Endothelial cell of umbilical vein (primary cell): ENCODE measurements at regions not wholly inside any gene's neighbourhood (a gene's known extent, or its start where the extent isn't known, plus 50 kb on each side); places are given as distances from the start of the nearest gene placed in this dataset.

Experiments used
- BruUV-seq: library from RNA; stranded (reverse); fragments of 400-500 nt; replicated peaks from 2 replicates; lab custom pipeline; 2021; lab: Mats Ljungman, UMichigan
- CTCF ChIA-PET: fragments of 300-600, 350-600 bp; sonication (Branson Sonifier 250); formaldehyde crosslinking; loops from one replicate; lab custom pipeline; 2021; ENCODE audit warnings: antibody characterized with exemption, inconsistent platforms; lab: Charles Lee
- POLR2A ChIA-PET: fragments of 300-600, 350-600 bp; sonication (Branson Sonifier 250); formaldehyde crosslinking; loops from one replicate; lab custom pipeline; 2021; ENCODE audit warnings: antibody characterized with exemption, inconsistent platforms; lab: Charles Lee
- DNase-seq: peaks from one replicate; pipeline ENCODE4 v3.0.0-alpha.2; 2011; ENCODE audit warnings: low read depth, low spot score
- FAIRE-seq: peaks from 2 replicates; lab custom pipeline; 2011; peaks lifted over from hg19 to GRCh38; lab: Jason Lieb, UNC
- H2AFZ ChIP-seq: 2 replicates; pipeline ENCODE4 v1.6.0; 2012; ENCODE audit warnings: low read depth, low read length, control low read depth, inconsistent platforms
- H3K27ac ChIP-seq: 2 replicates; pipeline ENCODE4 v1.5.1; 2011; ENCODE audit warnings: low read depth, mild to moderate bottlenecking, control low read depth, low read length, moderate library complexity; ENCODE audit not compliant: insufficient read depth
- H3K27me3 ChIP-seq, 2 experiments: 2 replicates each; pipeline versions ENCODE4 v1.6.0 to v1.6.1; 2011; ENCODE audit warnings: low read length in 2 of 2, mixed read lengths in 1 of 2; ENCODE audit not compliant: control insufficient read depth in 2 of 2, insufficient read depth in 2 of 2
- H3K36me3 ChIP-seq, 2 experiments: 2 replicates in 1 of 2; 3 replicates in 1 of 2; pipeline ENCODE4 v1.5.1; 2011; ENCODE audit warnings: low read length in 2 of 2, mild to moderate bottlenecking in 1 of 2, moderate library complexity in 1 of 2; ENCODE audit not compliant: control insufficient read depth in 2 of 2, insufficient read depth in 2 of 2; ENCODE audit errors: extremely low read depth in 1 of 2
- H3K4me1 ChIP-seq: 3 replicates; pipeline ENCODE4 v1.5.1; 2011; ENCODE audit warnings: mild to moderate bottlenecking, low read length; ENCODE audit not compliant: control insufficient read depth, insufficient read depth; ENCODE audit errors: extremely low read depth
- H3K4me2 ChIP-seq: 2 replicates; pipeline ENCODE4 v1.6.1; 2011; ENCODE audit warnings: low read length, control low read depth, mixed read lengths; ENCODE audit not compliant: insufficient read depth
- H3K4me3 ChIP-seq, 3 experiments: fragments of 200-600 bp in 1 of 3; sonication (generic), shearing (Covaris generic) in 1 of 3; replicated peaks in 1 of 3; 2 replicates each; pipeline ENCODE4 v1.5.1; 2011 to 2016; ENCODE audit warnings: control low read depth in 3 of 3, low read length in 3 of 3, mild to moderate bottlenecking in 2 of 3, inconsistent platforms in 1 of 3, low read depth in 1 of 3, moderate library complexity in 1 of 3; ENCODE audit not compliant: insufficient read depth in 1 of 3
- H3K79me2 ChIP-seq: 2 replicates; pipeline ENCODE4 v1.6.0; 2012; ENCODE audit warnings: low read length, inconsistent platforms; ENCODE audit not compliant: control insufficient read depth, insufficient read depth
- H3K9ac ChIP-seq: replicated peaks from 2 replicates; pipeline ENCODE3; 2011; ENCODE audit warnings: low read length, control low read depth; ENCODE audit not compliant: insufficient read depth; ENCODE audit errors: extremely low read depth
- H3K9me1 ChIP-seq: replicated peaks from 3 replicates; pipeline ENCODE4 v1.6.0; 2011; ENCODE audit warnings: mild to moderate bottlenecking, low read length; ENCODE audit not compliant: control insufficient read depth, insufficient read depth; ENCODE audit errors: extremely low read depth
- H3K9me3 ChIP-seq: replicated peaks from 2 replicates; pipeline ENCODE4 v1.5.1; 2012; ENCODE audit warnings: low read length, inconsistent platforms; ENCODE audit not compliant: control insufficient read depth, insufficient read depth
- H4K20me1 ChIP-seq: replicated peaks from 2 replicates; pipeline ENCODE3; 2011; ENCODE audit warnings: mild to moderate bottlenecking, low read length; ENCODE audit not compliant: control insufficient read depth, insufficient read depth; ENCODE audit errors: extremely low read depth
- EZH2 ChIP-seq: IDR thresholded peaks from 2 replicates; pipeline ENCODE4 v1.6.1; 2012; ENCODE audit warnings: borderline replicate concordance, low read depth, mild to moderate bottlenecking, moderate library complexity, low read length, inconsistent platforms; ENCODE audit not compliant: severe bottlenecking
- FOS ChIP-seq: IDR thresholded peaks from 2 replicates; pipeline ENCODE4 v1.6.1; 2011; ENCODE audit warnings: mild to moderate bottlenecking, low read length, moderate library complexity, borderline replicate concordance; ENCODE audit not compliant: insufficient read depth
- GATA2 ChIP-seq: IDR thresholded peaks from 2 replicates; pipeline ENCODE4 v1.7.0; 2011; ENCODE audit warnings: low read depth, mild to moderate bottlenecking, moderate library complexity, mixed read lengths, low read length; ENCODE audit not compliant: insufficient read length, insufficient read depth
- JUN ChIP-seq: IDR thresholded peaks from 2 replicates; pipeline ENCODE4 v1.6.1; 2011; ENCODE audit warnings: borderline replicate concordance, low read depth; ENCODE audit not compliant: insufficient read length, insufficient read depth
- MAX ChIP-seq: IDR thresholded peaks from 2 replicates; pipeline ENCODE4 v1.6.1; 2011; ENCODE audit not compliant: insufficient read depth, insufficient read length
- MYC ChIP-seq: IDR thresholded peaks from one replicate; pipeline ENCODE4 v1.6.1; 2011; ENCODE audit warnings: mild to moderate bottlenecking, low read depth, low read length
- POLR2A ChIP-seq: IDR thresholded peaks from 2 replicates; pipeline ENCODE4 v1.6.1; 2012; ENCODE audit warnings: low read depth, mild to moderate bottlenecking, control low read depth, low read length
- POLR2AphosphoS5 ChIP-seq: IDR thresholded peaks from 2 replicates; pipeline ENCODE4 v1.6.1; 2012; ENCODE audit warnings: low read depth, mild to moderate bottlenecking, control low read depth, low read length, moderate library complexity; ENCODE audit not compliant: insufficient read depth
- dilution Hi-C: fragments of 300-500 bp; cut with MboI; formaldehyde crosslinking; loops from one replicate; pipeline ENCODE4 v1.15.0; 2019; ENCODE audit warnings: low sequenced_read_pairs; ENCODE audit not compliant: extremely low pct_ligation_motif_present
- intact Hi-C: fragments of 100-400 bp; cut with micrococcal nuclease; formaldehyde crosslinking; loops from one replicate; pipeline ENCODE4 v1.10.0; 2022
- TF ChIP-seq, protein P1 (sequence below), 2 donors: IDR thresholded peaks; 1 replicate in 1 of 2; 2 replicates in 1 of 2; pipeline ENCODE4 v1.5.1; 2011; ENCODE audit warnings: low read length in 2 of 2, mild to moderate bottlenecking in 2 of 2, moderate library complexity in 2 of 2, control low read depth in 1 of 2, inconsistent platforms in 1 of 2, low read depth in 1 of 2; ENCODE audit not compliant: insufficient read depth in 1 of 2; ENCODE audit errors: extremely low read depth in 1 of 2

DNA sequence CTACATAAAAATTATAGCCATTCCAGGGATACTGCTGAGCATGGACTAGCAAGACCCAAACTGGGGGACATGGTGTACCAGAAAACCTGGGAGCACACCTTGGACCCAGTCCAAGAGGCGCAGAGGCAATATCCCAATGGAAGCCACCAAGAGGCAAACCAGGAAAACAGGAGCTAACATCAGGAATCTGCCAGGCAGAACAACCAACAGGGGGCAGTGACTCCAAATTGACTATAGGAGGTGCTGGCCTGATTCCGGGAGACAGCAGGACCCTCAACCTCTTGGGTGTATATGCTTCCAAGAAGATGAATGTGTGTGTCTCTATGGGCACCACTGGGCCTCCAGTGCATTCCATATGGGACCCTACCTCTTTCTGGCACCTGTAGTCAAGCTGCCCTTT is 172.7 kb upstream of the ARL4C start:
- Histone ChIP-seq H2AFZ (no peak overlapping the region), H3K27me3 (peaks cover 0 to 6% of the 10 kb centered on the region in 2 experiments), H4K20me1 (no peaks in the 10 kb centered on the region), H3K79me2 (no peaks in the 10 kb centered on the region), H3K4me3 (no peak overlapping the region), H3K9me3 (no peaks in the 10 kb centered on the region), H3K36me3 (no peaks in the 10 kb centered on the region), H3K4me2 (no peak overlapping the region), H3K9me1 (no peaks in the 10 kb centered on the region), H3K9ac (no peak overlapping the region), H3K4me1 (peaks cover 16% of the 10 kb centered on the region), H3K27ac (no peak overlapping the region)
- DNase-seq (no peak), FAIRE-seq (no peak)
- dilution Hi-C loops (no loop called here), intact Hi-C loops (loop anchor here (5.0 kb wide), 1 partner anchor 42 kb away; no protein-coding TSS in a partner anchor)
- no peak for TF ChIP-seq MYC
- TF ChIP-seq, protein P1, sequence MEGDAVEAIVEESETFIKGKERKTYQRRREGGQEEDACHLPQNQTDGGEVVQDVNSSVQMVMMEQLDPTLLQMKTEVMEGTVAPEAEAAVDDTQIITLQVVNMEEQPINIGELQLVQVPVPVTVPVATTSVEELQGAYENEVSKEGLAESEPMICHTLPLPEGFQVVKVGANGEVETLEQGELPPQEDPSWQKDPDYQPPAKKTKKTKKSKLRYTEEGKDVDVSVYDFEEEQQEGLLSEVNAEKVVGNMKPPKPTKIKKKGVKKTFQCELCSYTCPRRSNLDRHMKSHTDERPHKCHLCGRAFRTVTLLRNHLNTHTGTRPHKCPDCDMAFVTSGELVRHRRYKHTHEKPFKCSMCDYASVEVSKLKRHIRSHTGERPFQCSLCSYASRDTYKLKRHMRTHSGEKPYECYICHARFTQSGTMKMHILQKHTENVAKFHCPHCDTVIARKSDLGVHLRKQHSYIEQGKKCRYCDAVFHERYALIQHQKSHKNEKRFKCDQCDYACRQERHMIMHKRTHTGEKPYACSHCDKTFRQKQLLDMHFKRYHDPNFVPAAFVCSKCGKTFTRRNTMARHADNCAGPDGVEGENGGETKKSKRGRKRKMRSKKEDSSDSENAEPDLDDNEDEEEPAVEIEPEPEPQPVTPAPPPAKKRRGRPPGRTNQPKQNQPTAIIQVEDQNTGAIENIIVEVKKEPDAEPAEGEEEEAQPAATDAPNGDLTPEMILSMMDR (IDR thresholded peaks at IDR 0.05; ENCODE audit: extremely low read depth in 1 of 2, insufficient read depth in 1 of 2, low read depth in 1 of 2, low read length in 2 of 2) = peak in 1 of 2 donors; percentile 24
- TF ChIP-seq GATA2 = no peak
- TF ChIP-seq POLR2AphosphoS5 = no peak
- CTCF ChIA-PET = interaction anchor here (0.8 to 1.6 kb wide), 2 partner anchors 9 to 124 kb away, joined by 3 to 4 read pairs; no protein-coding TSS in a partner anchor
- no TSS peak for BruUV-seq
- POLR2A ChIA-PET = no interaction called here

- Histone ChIP-seq H3K27ac (no peak overlapping the region), H3K9me3 (no peaks in the 10 kb centered on the region), H3K4me3 (no peak overlapping the region), H3K9ac (no peak overlapping the region), H4K20me1 (no peaks in the 10 kb centered on the region), H3K79me2 (no peaks in the 10 kb centered on the region), H3K4me1 (peaks cover 16% of the 10 kb centered on the region), H3K27me3 (peaks cover 0 to 8% of the 10 kb centered on the region in 2 experiments), H3K9me1 (no peaks in the 10 kb centered on the region), H3K4me2 (no peak overlapping the region), H2AFZ (no peak overlapping the region), H3K36me3 (no peaks in the 10 kb centered on the region)
- peak; percentile 66 for FAIRE-seq
- DNase-seq = peak; percentile 65
- TF ChIP-seq MAX = no peak
- TF ChIP-seq POLR2A = no peak
- no peak for TF ChIP-seq EZH2
- TF ChIP-seq POLR2AphosphoS5 = no peak
- no peak for TF ChIP-seq JUN
- TF ChIP-seq FOS = no peak
- no peak for TF ChIP-seq GATA2
- TF ChIP-seq MYC = no peak
- TF ChIP-seq, protein P1 (IDR thresholded peaks at IDR 0.05; ENCODE audit: extremely low read depth in 1 of 2, insufficient read depth in 1 of 2, low read depth in 1 of 2, low read length in 2 of 2) = no peak
- POLR2A ChIA-PET = no interaction called here
- BruUV-seq = no TSS peak
- CTCF ChIA-PET = interaction anchor here (0.8 kb wide), 1 partner anchor 8 kb away, joined by 3 read pairs; no protein-coding TSS in a partner anchor
- dilution Hi-C loops = no loop called here
- intact Hi-C loops = loop anchor here (5.0 kb wide), 1 partner anchor 42 kb away; no protein-coding TSS in a partner anchor
These were observed 172.1 kb upstream of the ARL4C start for GRCh38 chr2:234669001-234669400.
